ENCODE measurements at regions not wholly inside any gene's neighbourhood (a gene's known extent, or its start where the extent isn't known, plus 50 kb on each side); places are given as distances from the start of the nearest gene placed in this dataset.

GRCh38 chr10:61248013-61248412 is 205.2 kb downstream of the TMEM26 start:
- Histone ChIP-seq H4K20me1 (ENCODE audit: low read depth, low read length) (no peaks in the 10 kb centered on the region), H3K79me2 (ENCODE audit: insufficient read depth, low read length) (no peaks in the 10 kb centered on the region), H3K4me2 (ENCODE audit: low read depth, low read length, poor library complexity, severe bottlenecking) (no peak overlapping the region), H3K9me3 (ENCODE audit: insufficient read depth, low read length) (no peaks in the 10 kb centered on the region), H3K27me3 (ENCODE audit: low read length) (0 out of 2 replicates have a peak, but pooled peaks cover 2% of the 10 kb centered on the region), H3K9ac (ENCODE audit: low read length) (no peak overlapping the region), H3K4me3 (ENCODE audit: insufficient read depth, low read length, poor library complexity, severe bottlenecking) (no peak overlapping the region), H3K27ac (ENCODE audit: low read depth, low read length) (no peak overlapping the region), H3K9me2 (replicated peaks; ENCODE audit: insufficient read depth, low read length) (no peaks in the 10 kb centered on the region), H2AFZ (ENCODE audit: low read depth, low read length, severe bottlenecking) (no peak overlapping the region), H3F3A (ENCODE audit: insufficient read depth) (no peaks in the 10 kb centered on the region), H3K36me3 (ENCODE audit: low read length) (no peaks in the 10 kb centered on the region)
- TF ChIP-seq EZH2phosphoT487 (conservative IDR thresholded peaks at IDR 0.05; ENCODE audit: low read length) (no peak), CTCF (IDR thresholded peaks at IDR 0.05; ENCODE audit: insufficient read depth, low read length, poor library complexity, severe bottlenecking) (no peak)

- Histone ChIP-seq H3K9me3 (ENCODE audit: insufficient read depth, low read length) (no peaks in the 10 kb centered on the region), H3K9ac (ENCODE audit: low read length) (no peak overlapping the region), H3F3A (ENCODE audit: insufficient read depth) (no peaks in the 10 kb centered on the region), H3K36me3 (ENCODE audit: low read length) (no peaks in the 10 kb centered on the region), H4K20me1 (ENCODE audit: low read depth, low read length) (no peaks in the 10 kb centered on the region), H2AFZ (ENCODE audit: low read depth, low read length, severe bottlenecking) (no peak overlapping the region), H3K79me2 (ENCODE audit: insufficient read depth, low read length) (no peaks in the 10 kb centered on the region), H3K27me3 (ENCODE audit: low read length) (0 out of 2 replicates have a peak, but pooled peaks cover 2% of the 10 kb centered on the region), H3K9me2 (replicated peaks; ENCODE audit: insufficient read depth, low read length) (no peaks in the 10 kb centered on the region), H3K4me3 (ENCODE audit: insufficient read depth, low read length, poor library complexity, severe bottlenecking) (no peak overlapping the region), H3K27ac (ENCODE audit: low read depth, low read length) (no peak overlapping the region), H3K4me2 (ENCODE audit: low read depth, low read length, poor library complexity, severe bottlenecking) (no peak overlapping the region)
- TF ChIP-seq EZH2phosphoT487 (conservative IDR thresholded peaks at IDR 0.05; ENCODE audit: low read length) (no peak), CTCF (IDR thresholded peaks at IDR 0.05; ENCODE audit: insufficient read depth, low read length, poor library complexity, severe bottlenecking) (no peak)
Observed at GRCh38 chr10:61244261-61244775, 208.9 kb downstream of the TMEM26 start.

- no peaks in the 10 kb centered on the region for H3K36me3 ChIP-seq (ENCODE audit: low read length)
- no peak overlapping the region for H3K9ac ChIP-seq (ENCODE audit: low read length)
- no peak overlapping the region for H3K27ac ChIP-seq (ENCODE audit: low read depth, low read length)
- H3K4me3 ChIP-seq (ENCODE audit: insufficient read depth, low read length, poor library complexity, severe bottlenecking), result no peak overlapping the region
- H2AFZ ChIP-seq (ENCODE audit: low read depth, low read length, severe bottlenecking), result no peak overlapping the region
- H3K4me2 ChIP-seq (ENCODE audit: low read depth, low read length, poor library complexity, severe bottlenecking), result no peak overlapping the region
- no peak for TF ChIP-seq EZH2phosphoT487 (conservative IDR thresholded peaks at IDR 0.05; ENCODE audit: low read length)
- no peak for TF ChIP-seq CTCF (IDR thresholded peaks at IDR 0.05; ENCODE audit: insufficient read depth, low read length, poor library complexity, severe bottlenecking)
- H3K79me2 ChIP-seq (ENCODE audit: insufficient read depth, low read length), result no peaks in the 10 kb centered on the region
- H3K9me2 ChIP-seq (replicated peaks; ENCODE audit: insufficient read depth, low read length), result no peaks in the 10 kb centered on the region
- no peaks in the 10 kb centered on the region for H4K20me1 ChIP-seq (ENCODE audit: low read depth, low read length)
- H3F3A ChIP-seq (ENCODE audit: insufficient read depth), result no peaks in the 10 kb centered on the region
- no peaks in the 10 kb centered on the region for H3K9me3 ChIP-seq (ENCODE audit: insufficient read depth, low read length)
- H3K27me3 ChIP-seq (ENCODE audit: low read length), result no peaks in the 10 kb centered on the region
Observed at GRCh38 chr10:61232780-61233179, 220.4 kb downstream of the TMEM26 start.

Data from SU-DHL-6 (cell line).